Endothelial cell of umbilical vein (primary cell): ENCODE measurements at regions not wholly inside any gene's neighbourhood (a gene's known extent, or its start where the extent isn't known, plus 50 kb on each side); places are given as distances from the start of the nearest gene placed in this dataset.

ENCODE experiments used
- EZH2 ChIP-seq: IDR thresholded peaks from 2 replicates; pipeline ENCODE4 v1.6.1; 2012; ENCODE audit warnings: borderline replicate concordance, low read depth, mild to moderate bottlenecking, moderate library complexity, low read length, inconsistent platforms; ENCODE audit not compliant: severe bottlenecking
- FOS ChIP-seq: IDR thresholded peaks from 2 replicates; pipeline ENCODE4 v1.6.1; 2011; ENCODE audit warnings: mild to moderate bottlenecking, low read length, moderate library complexity, borderline replicate concordance; ENCODE audit not compliant: insufficient read depth
- GATA2 ChIP-seq: IDR thresholded peaks from 2 replicates; pipeline ENCODE4 v1.7.0; 2011; ENCODE audit warnings: low read depth, mild to moderate bottlenecking, moderate library complexity, mixed read lengths, low read length; ENCODE audit not compliant: insufficient read length, insufficient read depth
- MYC ChIP-seq: IDR thresholded peaks from one replicate; pipeline ENCODE4 v1.6.1; 2011; ENCODE audit warnings: mild to moderate bottlenecking, low read depth, low read length
- POLR2A ChIP-seq: IDR thresholded peaks from 2 replicates; pipeline ENCODE4 v1.6.1; 2012; ENCODE audit warnings: low read depth, mild to moderate bottlenecking, control low read depth, low read length
- POLR2AphosphoS5 ChIP-seq: IDR thresholded peaks from 2 replicates; pipeline ENCODE4 v1.6.1; 2012; ENCODE audit warnings: low read depth, mild to moderate bottlenecking, control low read depth, low read length, moderate library complexity; ENCODE audit not compliant: insufficient read depth
- TF ChIP-seq, protein P1 (sequence below), 2 donors: IDR thresholded peaks; 1 replicate in 1 of 2; 2 replicates in 1 of 2; pipeline ENCODE4 v1.5.1; 2011; ENCODE audit warnings: low read length in 2 of 2, mild to moderate bottlenecking in 2 of 2, moderate library complexity in 2 of 2, control low read depth in 1 of 2, inconsistent platforms in 1 of 2, low read depth in 1 of 2; ENCODE audit not compliant: insufficient read depth in 1 of 2; ENCODE audit errors: extremely low read depth in 1 of 2
- TF ChIP-seq, protein P2 (sequence below): IDR thresholded peaks from 2 replicates; pipeline ENCODE4 v1.6.1; 2011; ENCODE audit not compliant: insufficient read depth, insufficient read length

DNA sequence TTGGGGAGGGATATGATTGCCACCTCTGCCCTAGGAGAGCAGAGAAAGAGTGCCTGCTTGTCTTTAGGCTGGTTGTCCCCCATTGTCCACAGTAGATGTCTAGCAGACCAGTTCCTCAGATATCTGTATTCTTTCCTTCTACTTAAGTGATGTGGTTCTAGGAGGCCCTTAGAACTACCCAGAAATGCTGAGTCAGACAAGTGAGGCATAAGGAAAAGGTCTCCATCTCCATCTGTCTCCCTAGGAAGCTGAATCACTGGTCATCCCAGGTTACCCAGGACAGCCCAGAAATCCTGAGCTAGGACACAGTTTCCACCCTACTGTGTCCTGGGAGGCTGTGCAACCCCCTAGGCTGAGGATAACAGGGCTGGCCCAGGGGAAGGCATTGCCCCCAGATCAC lies 93.4 kb upstream of the INHBA start:
- no peak for TF ChIP-seq GATA2
- no peak for TF ChIP-seq EZH2
- TF ChIP-seq MYC, result no peak
- TF ChIP-seq, protein P1, sequence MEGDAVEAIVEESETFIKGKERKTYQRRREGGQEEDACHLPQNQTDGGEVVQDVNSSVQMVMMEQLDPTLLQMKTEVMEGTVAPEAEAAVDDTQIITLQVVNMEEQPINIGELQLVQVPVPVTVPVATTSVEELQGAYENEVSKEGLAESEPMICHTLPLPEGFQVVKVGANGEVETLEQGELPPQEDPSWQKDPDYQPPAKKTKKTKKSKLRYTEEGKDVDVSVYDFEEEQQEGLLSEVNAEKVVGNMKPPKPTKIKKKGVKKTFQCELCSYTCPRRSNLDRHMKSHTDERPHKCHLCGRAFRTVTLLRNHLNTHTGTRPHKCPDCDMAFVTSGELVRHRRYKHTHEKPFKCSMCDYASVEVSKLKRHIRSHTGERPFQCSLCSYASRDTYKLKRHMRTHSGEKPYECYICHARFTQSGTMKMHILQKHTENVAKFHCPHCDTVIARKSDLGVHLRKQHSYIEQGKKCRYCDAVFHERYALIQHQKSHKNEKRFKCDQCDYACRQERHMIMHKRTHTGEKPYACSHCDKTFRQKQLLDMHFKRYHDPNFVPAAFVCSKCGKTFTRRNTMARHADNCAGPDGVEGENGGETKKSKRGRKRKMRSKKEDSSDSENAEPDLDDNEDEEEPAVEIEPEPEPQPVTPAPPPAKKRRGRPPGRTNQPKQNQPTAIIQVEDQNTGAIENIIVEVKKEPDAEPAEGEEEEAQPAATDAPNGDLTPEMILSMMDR (IDR thresholded peaks at IDR 0.05; ENCODE audit: extremely low read depth in 1 of 2, insufficient read depth in 1 of 2, low read depth in 1 of 2, low read length in 2 of 2), result no peak
- TF ChIP-seq FOS, result no peak
- no peak for TF ChIP-seq POLR2A
- TF ChIP-seq, protein P2, sequence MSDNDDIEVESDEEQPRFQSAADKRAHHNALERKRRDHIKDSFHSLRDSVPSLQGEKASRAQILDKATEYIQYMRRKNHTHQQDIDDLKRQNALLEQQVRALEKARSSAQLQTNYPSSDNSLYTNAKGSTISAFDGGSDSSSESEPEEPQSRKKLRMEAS, result no peak
- TF ChIP-seq POLR2AphosphoS5, result no peak
